Neutrophil (primary cell): ENCODE measurements at regions not wholly inside any gene's neighbourhood (a gene's known extent, or its start where the extent isn't known, plus 50 kb on each side); places are given as distances from the start of the nearest gene placed in this dataset.

Source experiments
- H3K27ac ChIP-seq: fragments of 200-600 bp; sonication (generic); 2 replicates; pipeline ENCODE4 v1.5.1; 2016; ENCODE audit warnings: mild to moderate bottlenecking, moderate library complexity
- H3K27me3 ChIP-seq: fragments of 200-600 bp; sonication (generic); 2 replicates; pipeline ENCODE4 v1.6.0; 2016; ENCODE audit warnings: mild to moderate bottlenecking
- H3K36me3 ChIP-seq: fragments of 200-600 bp; sonication (generic); 2 replicates; pipeline ENCODE4 v1.5.1; 2017
- H3K4me1 ChIP-seq, 2 experiments: fragments of 200-600 bp in 1 of 2; sonication (generic) in 1 of 2; 1 replicate in 1 of 2; 2 replicates in 1 of 2; pipeline versions ENCODE4 v1.5.1 to v1.6.1; 2013 to 2016; ENCODE audit warnings: low read depth in 1 of 2, low read length in 1 of 2, mild to moderate bottlenecking in 1 of 2, moderate library complexity in 1 of 2; ENCODE audit not compliant: control insufficient read depth in 1 of 2, insufficient read depth in 1 of 2
- H3K4me3 ChIP-seq, 2 experiments: fragments of 200-600 bp in 1 of 2; sonication (generic) in 1 of 2; 1 replicate in 1 of 2; 2 replicates in 1 of 2; pipeline ENCODE4 v1.5.1; 2013 to 2016; ENCODE audit warnings: low read depth in 1 of 2, low read length in 1 of 2, mild to moderate bottlenecking in 1 of 2, moderate library complexity in 1 of 2
- H3K9me3 ChIP-seq: fragments of 200-600 bp; sonication (generic); 2 replicates; pipeline ENCODE4 v1.5.1; 2016
- TF ChIP-seq, protein P1 (sequence below): fragments of 200-600 bp; sonication (generic); IDR thresholded peaks from 2 replicates; pipeline ENCODE4 v1.5.1; 2016; ENCODE audit warnings: antibody characterized with exemption

DNA sequence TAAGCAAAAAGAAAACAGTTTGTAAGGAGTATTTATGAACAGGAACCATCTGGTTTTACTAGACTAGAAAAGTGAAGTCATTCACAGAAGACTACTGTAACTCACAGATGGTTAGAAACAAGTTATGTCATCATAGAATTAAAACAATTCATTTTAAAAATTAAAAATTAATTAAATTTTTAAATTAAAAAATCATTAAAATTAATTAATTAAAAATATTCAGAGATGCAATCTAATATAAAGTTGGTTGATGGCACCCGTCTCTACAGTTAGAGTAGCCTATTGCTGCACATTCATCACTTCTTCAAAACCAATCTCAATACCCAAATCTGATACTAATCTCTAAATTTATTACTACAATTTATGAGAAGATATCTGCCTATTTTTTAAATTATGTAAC is 454.8 kb upstream of the NUPR2 start:
- H3K9me3 ChIP-seq, result peaks cover 5% of the 10 kb centered on the region
- no peak overlapping the region for H3K27ac ChIP-seq
- H3K4me1 ChIP-seq, result no peaks in the 10 kb centered on the region
- H3K27me3 ChIP-seq, result no peaks in the 10 kb centered on the region
- H3K4me3 ChIP-seq, result no peak overlapping the region
- TF ChIP-seq, protein P1, sequence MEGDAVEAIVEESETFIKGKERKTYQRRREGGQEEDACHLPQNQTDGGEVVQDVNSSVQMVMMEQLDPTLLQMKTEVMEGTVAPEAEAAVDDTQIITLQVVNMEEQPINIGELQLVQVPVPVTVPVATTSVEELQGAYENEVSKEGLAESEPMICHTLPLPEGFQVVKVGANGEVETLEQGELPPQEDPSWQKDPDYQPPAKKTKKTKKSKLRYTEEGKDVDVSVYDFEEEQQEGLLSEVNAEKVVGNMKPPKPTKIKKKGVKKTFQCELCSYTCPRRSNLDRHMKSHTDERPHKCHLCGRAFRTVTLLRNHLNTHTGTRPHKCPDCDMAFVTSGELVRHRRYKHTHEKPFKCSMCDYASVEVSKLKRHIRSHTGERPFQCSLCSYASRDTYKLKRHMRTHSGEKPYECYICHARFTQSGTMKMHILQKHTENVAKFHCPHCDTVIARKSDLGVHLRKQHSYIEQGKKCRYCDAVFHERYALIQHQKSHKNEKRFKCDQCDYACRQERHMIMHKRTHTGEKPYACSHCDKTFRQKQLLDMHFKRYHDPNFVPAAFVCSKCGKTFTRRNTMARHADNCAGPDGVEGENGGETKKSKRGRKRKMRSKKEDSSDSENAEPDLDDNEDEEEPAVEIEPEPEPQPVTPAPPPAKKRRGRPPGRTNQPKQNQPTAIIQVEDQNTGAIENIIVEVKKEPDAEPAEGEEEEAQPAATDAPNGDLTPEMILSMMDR, result no peak
- no peaks in the 10 kb centered on the region for H3K36me3 ChIP-seq

DNA sequence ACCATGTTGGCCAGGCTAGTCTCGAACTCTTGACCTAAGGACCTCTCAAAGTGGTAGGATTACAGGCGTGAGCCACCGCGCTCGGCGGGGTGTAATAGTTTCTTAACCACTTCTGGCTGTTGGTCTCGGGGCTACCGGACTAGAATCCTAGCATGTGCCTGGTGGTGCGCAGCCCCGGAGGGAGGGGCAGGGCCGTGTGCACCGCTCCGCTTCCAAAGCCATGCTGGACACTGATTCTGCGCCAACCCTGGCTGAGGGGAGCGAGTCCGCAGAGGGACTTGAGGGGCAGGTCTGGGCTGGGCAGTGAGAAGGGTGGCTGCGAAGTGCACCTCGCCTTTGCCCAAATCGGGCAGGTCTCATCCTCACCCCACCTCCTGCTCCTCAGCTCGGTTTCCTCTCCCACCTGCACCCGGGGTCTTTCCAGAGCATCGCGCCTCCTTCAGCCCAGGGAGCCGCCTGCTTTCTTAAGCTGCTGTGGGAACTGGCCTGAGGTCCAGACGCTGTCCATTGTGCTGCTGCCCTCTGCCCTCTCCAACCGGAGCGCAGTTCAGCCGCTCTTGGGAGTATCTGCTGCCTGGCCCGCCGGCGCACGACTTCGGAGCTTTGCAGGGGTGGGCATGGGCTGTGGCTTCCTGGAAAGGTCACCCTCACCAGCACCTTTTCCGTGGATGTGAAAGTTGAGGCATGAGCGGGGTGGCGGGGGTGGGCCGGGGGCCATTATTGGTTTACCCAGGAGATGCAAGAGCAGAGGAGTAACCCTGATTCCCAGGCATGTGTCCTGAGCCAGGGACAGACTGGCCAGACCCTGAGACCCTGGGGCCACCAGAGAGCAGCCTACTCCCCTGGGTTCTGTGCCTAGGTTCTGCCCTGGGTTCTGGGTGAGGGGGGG is 422.6 kb upstream of the NUPR2 start:
- Histone ChIP-seq H3K36me3 (no peaks in the 10 kb centered on the region), H3K27ac (no peak overlapping the region), H3K4me3 (no peak overlapping the region), H3K27me3 (no peaks in the 10 kb centered on the region), H3K9me3 (peaks cover 28% of the 10 kb centered on the region), H3K4me1 (no peaks in the 10 kb centered on the region)
- TF ChIP-seq, protein P1, result no peak

DNA sequence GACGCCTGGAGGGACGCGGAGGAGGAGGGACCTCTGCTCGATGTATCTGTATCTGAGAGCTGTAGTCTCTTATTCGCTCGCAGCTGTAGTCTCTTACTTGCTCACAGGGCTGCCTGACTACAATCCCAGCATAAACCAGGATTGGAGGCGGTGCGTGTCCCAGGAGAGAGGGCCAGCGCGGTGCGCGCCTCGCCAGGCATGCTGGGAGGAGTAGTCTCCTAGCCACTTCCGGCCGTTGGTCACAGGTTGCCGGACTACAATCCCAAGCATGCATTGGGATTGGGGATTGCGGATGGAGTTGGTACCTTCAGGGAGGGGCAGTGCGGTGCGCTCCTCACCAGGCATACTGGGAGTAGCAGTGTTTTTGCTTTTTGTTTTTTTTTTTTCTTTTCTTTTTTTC is 421.7 kb upstream of the NUPR2 start:
- H3K4me1 ChIP-seq, result no peaks in the 10 kb centered on the region
- TF ChIP-seq, protein P1, result no peak
- no peak overlapping the region for H3K27ac ChIP-seq
- H3K27me3 ChIP-seq, result no peaks in the 10 kb centered on the region
- peaks cover 23% of the 10 kb centered on the region for H3K9me3 ChIP-seq
- H3K36me3 ChIP-seq, result no peaks in the 10 kb centered on the region
- H3K4me3 ChIP-seq, result no peak overlapping the region

DNA sequence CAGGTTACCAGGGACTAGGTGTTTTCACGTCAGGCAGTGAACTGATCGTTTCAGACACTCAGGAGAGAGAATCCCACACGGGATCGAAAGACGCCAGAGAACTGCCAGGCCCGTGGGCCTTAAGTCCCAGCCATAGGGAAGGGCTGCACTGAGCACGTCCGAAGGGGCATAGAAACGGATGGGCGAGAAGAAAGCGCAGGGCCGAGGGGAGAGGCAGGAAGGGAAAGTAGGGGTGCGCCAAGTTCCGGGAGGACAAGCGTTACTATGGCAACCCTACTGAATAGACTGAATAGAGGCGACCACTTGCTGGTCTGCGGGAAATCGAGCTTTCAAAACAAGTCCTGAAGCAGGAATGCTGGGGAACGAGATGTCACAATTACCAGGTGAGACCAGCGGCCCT is 421.3 kb upstream of the NUPR2 start:
- peaks cover 18% of the 10 kb centered on the region for H3K9me3 ChIP-seq
- no peak overlapping the region for H3K27ac ChIP-seq
- TF ChIP-seq, protein P1, result no peak
- H3K4me1 ChIP-seq, result no peaks in the 10 kb centered on the region
- H3K36me3 ChIP-seq, result no peaks in the 10 kb centered on the region
- H3K4me3 ChIP-seq, result no peak overlapping the region
- no peaks in the 10 kb centered on the region for H3K27me3 ChIP-seq

DNA sequence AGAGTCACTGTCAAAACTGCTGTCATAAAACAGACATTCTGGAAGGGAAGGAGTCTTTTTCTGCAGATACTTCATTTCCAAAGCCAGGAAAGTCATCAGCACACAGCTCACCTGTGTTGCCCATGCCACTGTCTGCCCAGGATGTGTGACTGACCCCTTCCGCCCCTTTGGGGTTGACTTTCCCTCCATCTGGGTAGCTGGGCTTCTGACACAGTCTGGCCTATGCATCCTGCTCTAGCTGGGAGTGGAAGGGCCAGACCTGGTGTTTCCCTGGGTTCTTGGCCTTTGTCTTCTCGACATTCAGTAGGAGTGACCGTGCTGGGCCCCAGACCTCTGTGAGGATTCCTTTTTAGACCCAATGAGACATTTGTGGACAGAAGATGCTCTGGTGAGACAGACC is 378.9 kb upstream of the NUPR2 start:
- Histone ChIP-seq H3K36me3 (no peaks in the 10 kb centered on the region), H3K27me3 (no peaks in the 10 kb centered on the region), H3K4me3 (no peak overlapping the region), H3K9me3 (peaks cover 16% of the 10 kb centered on the region), H3K4me1 (no peaks in the 10 kb centered on the region), H3K27ac (no peak overlapping the region)
- TF ChIP-seq, protein P1, result no peak
